ENCODE measurements at regions not wholly inside any gene's neighbourhood (a gene's known extent, or its start where the extent isn't known, plus 50 kb on each side); places are given as distances from the start of the nearest gene placed in this dataset.

- BruUV-seq (replicated peaks), result no TSS peak
- ChIA-PET CTCF (no interaction called here), RAD21 (ENCODE audit: low non-redundant PET in 1 of 2, low total read pairs in 2 of 2, uncharacterized antibody in 2 of 2, unreplicated experiment in 2 of 2) (no interaction called here), POLR2A (no interaction called here)
- no peak overlapping the region for H2AFZ ChIP-seq (ENCODE audit: low read depth, low read length, poor library complexity, severe bottlenecking)
- no peak overlapping the region for H3K9ac ChIP-seq (ENCODE audit: low read length)
- H3K27me3 ChIP-seq (ENCODE audit: insufficient read depth, low read length), result peaks cover 42% of the 10 kb centered on the region
- H3K79me2 ChIP-seq (ENCODE audit: insufficient read depth, low read length), result no peaks in the 10 kb centered on the region
- no peak overlapping the region for H3K4me2 ChIP-seq (ENCODE audit: low read length)
- no peaks in the 10 kb centered on the region for H3K9me2 ChIP-seq (ENCODE audit: insufficient read depth)
- intact Hi-C loops (cut with micrococcal nuclease), result no loop called here
- ATAC-seq, result no peak
- H4K20me1 ChIP-seq (ENCODE audit: insufficient read depth), result no peaks in the 10 kb centered on the region
- peaks cover 2 to 8% of the 10 kb centered on the region in 2 experiments; a peak in 2 of 4 replicates for H3K4me1 ChIP-seq (ENCODE audit: control insufficient read depth in 1 of 2, insufficient read depth in 2 of 2, low read length in 2 of 2)
- H3K27ac ChIP-seq (ENCODE audit: low read depth, low read length), result no peak overlapping the region
- no peak overlapping the region for H3K4me3 ChIP-seq (replicated peaks in 1 of 2; ENCODE audit: low read depth in 1 of 2, low read length in 2 of 2)
- H3K9me3 ChIP-seq (ENCODE audit: control insufficient read depth in 1 of 2, insufficient read depth in 1 of 2, low read depth in 1 of 2, low read length in 2 of 2), result no peaks in the 10 kb centered on the region
- DNase-seq (ENCODE audit: low read depth, low spot score), result no peak
- TF ChIP-seq CTCF (IDR thresholded peaks at IDR 0.05 in 2 of 3, conservative IDR thresholded peaks at IDR 0.05 in 1 of 3; ENCODE audit: borderline replicate concordance in 1 of 3, insufficient read depth in 1 of 3, low read depth in 2 of 3, low read length in 2 of 3), result no peak
- no peak for TF ChIP-seq TCF7L2 (IDR thresholded peaks at IDR 0.05; ENCODE audit: borderline replicate concordance, extremely low read depth, insufficient read depth, insufficient read length)
- no peak for TF ChIP-seq YY1 (IDR thresholded peaks at IDR 0.05; ENCODE audit: extremely low read depth, insufficient replicate concordance, low read depth, low read length)
- no peak for TF ChIP-seq ELF1 (IDR thresholded peaks at IDR 0.05; ENCODE audit: borderline replicate concordance, low read depth)
- no peak for TF ChIP-seq MAX (IDR thresholded peaks at IDR 0.05)
- no peak for TF ChIP-seq ATF3 (IDR thresholded peaks at IDR 0.05)
- no peak for TF ChIP-seq SRF (IDR thresholded peaks at IDR 0.05; ENCODE audit: low read depth)
- no peak for TF ChIP-seq CBX3 (IDR thresholded peaks at IDR 0.05; ENCODE audit: low read depth)
- TF ChIP-seq SIN3A (IDR thresholded peaks at IDR 0.05; ENCODE audit: low read depth), result no peak
- TF ChIP-seq JUND (IDR thresholded peaks at IDR 0.05), result no peak
- H3K36me3 ChIP-seq (ENCODE audit: control insufficient read depth in 1 of 2, insufficient read depth in 2 of 2, low read length in 2 of 2), result no peaks in the 10 kb centered on the region
These were observed 102.7 kb downstream of the ANKRD60 start for GRCh38 chr20:58125726-58126125.

Measured in HCT116 (cell line).